Ectodermal cell (in vitro differentiated cells): ENCODE measurements at regions not wholly inside any gene's neighbourhood (a gene's known extent, or its start where the extent isn't known, plus 50 kb on each side); places are given as distances from the start of the nearest gene placed in this dataset.

Source experiments
- H3K27ac ChIP-seq: 2 replicates; pipeline ENCODE4 v1.7.0; 2013; ENCODE audit warnings: mild to moderate bottlenecking, low read depth, low read length; ENCODE audit not compliant: insufficient read depth, poor library complexity, severe bottlenecking
- H3K27me3 ChIP-seq: 2 replicates; pipeline ENCODE4 v1.7.0; 2013; ENCODE audit warnings: mild to moderate bottlenecking, low read length; ENCODE audit not compliant: insufficient read depth, control insufficient read depth, poor library complexity, severe bottlenecking
- H3K36me3 ChIP-seq: one replicate; pipeline ENCODE4 v1.7.0; 2013; ENCODE audit warnings: low read length; ENCODE audit not compliant: control insufficient read depth, insufficient read depth
- H3K4me1 ChIP-seq: one replicate; pipeline ENCODE4 v1.7.0; 2013; ENCODE audit warnings: low read length; ENCODE audit not compliant: control insufficient read depth, insufficient read depth
- H3K4me3 ChIP-seq: 2 replicates; pipeline ENCODE4 v1.7.0; 2013; ENCODE audit warnings: low read depth, low read length, control low read depth; ENCODE audit not compliant: insufficient read depth
- H3K9me3 ChIP-seq: 2 replicates; pipeline ENCODE4 v1.7.0; 2013; ENCODE audit warnings: mild to moderate bottlenecking, low read length, moderate library complexity; ENCODE audit not compliant: control insufficient read depth
- WGBS, 2 experiments: methylation state at CpG; one replicate each; pipeline ENCODE4 v1.1.7; 2013; ENCODE audit warnings: missing lambda C conversion rate in 2 of 2; 5-methylcytosine and 5-hydroxymethylcytosine counted together

DNA sequence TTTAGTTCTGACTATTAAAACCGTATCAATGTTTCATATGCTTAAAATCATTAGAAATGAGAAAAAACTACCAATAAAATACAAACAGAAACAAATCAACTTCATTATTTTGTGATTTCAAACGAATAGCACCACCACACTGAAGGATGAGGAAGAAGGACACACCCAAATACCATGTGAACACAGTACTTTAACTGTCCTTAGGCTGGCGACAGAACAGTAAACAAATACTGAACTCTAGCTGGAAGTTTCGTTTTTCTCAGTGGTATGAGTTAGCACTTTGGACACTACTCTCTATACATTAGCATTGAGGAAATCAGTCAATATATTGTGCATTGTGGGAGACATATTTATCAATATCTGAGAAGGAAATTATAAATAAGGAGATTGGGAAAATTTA, 202.4 kb upstream of the AGAP1 start:
- no peaks in the 10 kb centered on the region for H3K36me3 ChIP-seq
- no peak overlapping the region for H3K4me3 ChIP-seq
- no peak overlapping the region for H3K27ac ChIP-seq
- no peaks in the 10 kb centered on the region for H3K27me3 ChIP-seq
- no peaks in the 10 kb centered on the region for H3K4me1 ChIP-seq
- H3K9me3 ChIP-seq: no peaks in the 10 kb centered on the region
- 80 to 91% methylated on average over 3 to 4 of the region's 4 CpGs for WGBS, 2 experiments

DNA sequence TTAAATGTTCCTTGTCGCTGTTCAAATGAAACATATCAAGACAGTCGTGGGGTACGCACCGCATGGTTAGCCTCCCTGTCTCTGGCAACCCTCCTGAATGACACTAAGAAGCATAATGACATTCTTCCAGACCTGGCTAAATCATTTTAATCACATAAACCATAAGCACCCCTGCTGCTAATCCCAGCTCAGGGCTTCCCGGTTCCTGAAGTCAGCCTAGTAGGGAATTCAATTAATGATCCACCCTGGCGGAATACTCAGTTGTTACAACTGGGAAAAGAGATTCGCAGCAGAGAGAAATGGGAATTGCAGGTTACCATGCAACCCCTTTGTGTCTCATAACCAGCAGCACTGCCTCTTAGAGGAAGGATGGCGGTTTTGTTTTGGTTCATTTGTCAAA, 200.8 kb upstream of the AGAP1 start:
- Histone ChIP-seq H3K4me3 (no peak overlapping the region), H3K36me3 (no peaks in the 10 kb centered on the region), H3K4me1 (no peaks in the 10 kb centered on the region), H3K27me3 (no peaks in the 10 kb centered on the region), H3K9me3 (no peaks in the 10 kb centered on the region), H3K27ac (no peak overlapping the region)
- WGBS, 2 experiments: 93 to 96% methylated on average over 8 of the region's 8 CpGs

DNA sequence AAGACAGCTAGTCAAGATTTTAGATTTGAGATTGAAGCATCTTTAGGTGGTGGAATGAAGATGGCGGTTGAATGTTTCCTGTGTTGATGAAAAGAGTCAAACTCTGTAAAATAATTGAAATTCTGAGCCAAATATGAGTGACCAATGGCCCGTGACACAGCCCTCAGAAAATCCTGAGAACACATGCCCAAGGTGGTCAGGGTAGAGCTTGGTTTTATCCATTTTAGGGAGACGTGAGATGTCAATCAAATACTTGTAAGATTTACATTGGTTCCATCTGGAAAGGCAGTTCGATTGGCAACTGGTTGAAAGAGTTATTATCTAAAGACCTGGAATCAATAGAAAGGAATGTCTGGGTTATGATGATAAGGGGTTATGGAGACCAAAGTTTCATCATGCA, 198.0 kb upstream of the AGAP1 start:
- Histone ChIP-seq H3K4me1 (no peaks in the 10 kb centered on the region), H3K9me3 (no peaks in the 10 kb centered on the region), H3K27ac (no peak overlapping the region), H3K27me3 (no peaks in the 10 kb centered on the region), H3K4me3 (no peak overlapping the region), H3K36me3 (no peaks in the 10 kb centered on the region)
- 92 to 94% methylated on average over 4 of the region's 4 CpGs for WGBS, 2 experiments

DNA sequence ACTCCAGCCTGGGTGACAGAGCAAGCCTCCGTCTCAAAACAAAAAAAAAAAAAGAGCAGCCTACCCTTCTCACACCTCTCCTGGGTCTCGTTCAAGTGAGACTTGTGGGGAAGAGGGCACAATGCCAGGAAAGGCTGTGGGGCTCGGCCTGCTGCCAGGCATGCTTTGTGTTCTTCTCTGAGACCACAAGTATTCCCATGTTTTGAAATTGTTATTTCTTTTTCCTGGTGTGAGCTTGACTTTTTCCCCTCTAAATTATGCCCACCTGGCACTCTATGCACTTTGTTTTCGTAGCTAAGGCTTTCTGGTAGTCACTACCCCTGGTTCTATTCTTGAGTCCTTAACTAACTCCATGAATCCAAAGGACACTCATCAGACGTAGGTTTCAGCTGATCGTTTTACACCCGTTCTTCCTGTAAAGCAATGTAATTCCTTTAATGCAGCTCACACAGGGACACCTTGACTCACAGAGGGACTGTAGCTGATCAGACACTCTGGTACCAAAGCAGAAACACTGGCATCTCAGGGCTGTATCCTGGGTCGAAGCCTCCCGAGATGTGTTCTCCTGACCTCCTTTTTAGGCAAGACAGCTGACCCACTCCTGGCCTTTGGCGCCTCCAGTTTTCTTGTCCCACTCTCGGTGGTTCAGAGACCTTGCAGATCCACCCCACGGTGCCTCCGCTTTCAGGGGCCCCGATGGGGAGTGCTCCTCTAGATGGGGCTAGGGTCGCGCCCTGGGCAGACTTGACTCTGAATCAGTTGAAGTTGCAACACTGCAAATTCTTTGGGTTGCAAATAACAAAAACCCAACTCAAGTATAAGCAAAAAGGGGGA, 193.3 kb upstream of the AGAP1 start:
- H3K27ac ChIP-seq: no peak overlapping the region
- H3K4me3 ChIP-seq: no peak overlapping the region
- H3K27me3 ChIP-seq: no peaks in the 10 kb centered on the region
- no peaks in the 10 kb centered on the region for H3K9me3 ChIP-seq
- no peaks in the 10 kb centered on the region for H3K4me1 ChIP-seq
- H3K36me3 ChIP-seq: no peaks in the 10 kb centered on the region
- WGBS, 2 experiments: 91 to 92% methylated on average over 16 of the region's 16 CpGs

DNA sequence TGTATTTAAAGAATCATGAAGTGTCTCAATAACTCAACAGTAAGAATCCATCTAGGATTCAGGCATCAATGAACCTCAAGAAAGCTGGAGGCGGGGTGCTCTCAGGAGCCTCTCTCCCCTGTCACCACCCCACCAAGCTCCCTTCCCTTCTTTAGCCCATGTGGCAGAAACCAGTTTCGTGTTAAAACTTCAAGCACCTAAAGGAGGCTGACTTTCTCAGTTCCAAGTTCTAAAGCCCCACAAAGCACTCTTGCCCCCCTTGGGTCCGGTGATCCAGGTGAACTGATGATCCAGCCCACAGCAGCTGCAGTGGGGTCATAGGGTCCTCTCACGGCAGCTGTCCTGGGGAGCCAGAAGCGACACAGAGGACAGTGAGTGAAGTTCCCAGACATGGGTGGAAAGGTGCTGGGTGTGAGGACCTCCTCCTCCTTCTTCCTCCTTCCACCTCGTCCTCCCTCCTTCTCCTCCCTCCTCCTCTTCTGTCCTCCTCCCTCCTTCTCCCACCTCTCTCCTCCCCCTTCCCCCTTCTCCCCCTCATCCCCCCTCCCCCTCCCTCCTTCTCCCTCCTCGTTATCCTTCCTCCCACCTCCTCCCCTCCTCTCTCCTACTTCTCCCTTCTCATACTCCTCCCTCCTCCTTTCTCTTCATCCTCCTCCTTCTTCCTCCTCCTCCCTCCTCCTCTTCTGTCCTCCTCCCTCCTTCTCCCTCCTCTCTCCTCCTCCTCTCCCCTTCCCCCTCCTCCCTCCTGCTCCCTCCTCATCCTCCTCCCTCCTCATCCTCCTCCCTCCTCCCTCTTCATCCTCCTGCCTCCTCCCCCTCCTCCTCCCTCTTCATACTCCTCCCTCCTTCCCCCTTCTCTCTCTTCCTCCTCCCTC, 192.4 kb upstream of the AGAP1 start:
- Histone ChIP-seq H3K27ac (no peak overlapping the region), H3K36me3 (no peaks in the 10 kb centered on the region), H3K9me3 (no peaks in the 10 kb centered on the region), H3K27me3 (no peaks in the 10 kb centered on the region), H3K4me1 (no peaks in the 10 kb centered on the region), H3K4me3 (no peak overlapping the region)
- WGBS, 2 experiments: 89% methylated on average over 7 of the region's 7 CpGs

DNA sequence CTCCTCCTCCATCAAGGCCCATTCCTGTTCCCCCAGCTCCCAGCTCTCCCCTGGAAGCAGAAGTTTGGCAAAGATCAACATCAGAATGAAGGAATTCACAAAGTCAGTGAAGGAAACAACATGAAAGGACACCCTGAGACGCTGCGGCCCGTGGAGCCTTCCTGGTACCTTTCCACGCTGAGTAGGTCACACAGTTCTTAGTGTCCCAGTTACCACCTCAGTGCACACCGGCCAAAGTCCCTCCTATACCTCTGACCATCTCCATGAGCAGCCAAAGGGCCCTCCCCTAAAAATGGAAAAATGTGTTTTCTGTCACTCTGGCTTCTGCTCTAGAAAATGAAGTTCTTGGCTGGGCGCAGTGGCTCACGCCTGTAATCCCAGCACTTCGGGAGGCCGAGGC, 191.6 kb upstream of the AGAP1 start:
- no peak overlapping the region for H3K4me3 ChIP-seq
- no peaks in the 10 kb centered on the region for H3K4me1 ChIP-seq
- no peaks in the 10 kb centered on the region for H3K9me3 ChIP-seq
- H3K36me3 ChIP-seq: no peaks in the 10 kb centered on the region
- 91 to 93% methylated on average over 9 of the region's 9 CpGs for WGBS, 2 experiments
- no peaks in the 10 kb centered on the region for H3K27me3 ChIP-seq
- no peak overlapping the region for H3K27ac ChIP-seq

DNA sequence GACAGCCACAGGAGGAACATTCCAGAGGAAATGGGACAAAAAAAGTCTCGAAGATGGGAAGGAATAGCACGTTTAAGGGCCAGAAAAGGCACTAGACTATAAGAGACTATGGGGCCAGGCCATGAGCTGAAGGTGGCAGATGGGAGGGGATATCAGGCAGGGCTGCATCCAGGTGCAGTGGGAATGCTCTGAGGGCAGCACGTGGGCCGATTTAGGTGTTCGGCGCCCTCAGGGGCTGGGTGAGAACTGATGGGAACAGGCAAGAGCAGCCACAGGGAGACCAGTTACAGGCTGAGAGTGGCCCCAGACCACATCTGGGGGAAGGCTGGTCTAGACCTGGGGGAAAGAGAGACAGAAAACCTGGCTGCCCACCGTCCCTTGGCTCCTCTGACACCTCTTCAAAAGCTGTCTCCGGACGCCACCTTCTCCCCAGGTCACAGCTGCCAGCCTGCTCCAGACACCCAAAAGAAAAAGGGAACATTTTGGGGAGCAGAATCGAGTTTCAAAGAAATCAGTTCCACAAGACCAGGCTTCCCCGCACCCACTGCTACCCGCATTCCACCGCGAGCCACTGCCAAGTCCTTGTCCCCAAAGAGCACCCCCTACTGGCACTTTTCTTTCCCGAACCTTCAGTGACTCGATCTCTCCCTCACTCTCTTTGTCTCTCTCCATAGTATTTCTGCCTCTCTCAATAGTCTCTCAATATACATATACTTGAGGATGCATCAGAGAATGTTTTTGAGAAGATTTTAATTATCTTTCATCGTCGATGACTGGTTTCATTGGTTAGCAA, 190.1 kb upstream of the AGAP1 start:
- no peaks in the 10 kb centered on the region for H3K36me3 ChIP-seq
- H3K4me3 ChIP-seq: no peak overlapping the region
- H3K27ac ChIP-seq: no peak overlapping the region
- no peaks in the 10 kb centered on the region for H3K9me3 ChIP-seq
- 88 to 93% methylated on average over 18 of the region's 18 CpGs for whole genome bisulfite sequencing, 2 experiments
- no peaks in the 10 kb centered on the region for H3K27me3 ChIP-seq
- H3K4me1 ChIP-seq: no peaks in the 10 kb centered on the region

DNA sequence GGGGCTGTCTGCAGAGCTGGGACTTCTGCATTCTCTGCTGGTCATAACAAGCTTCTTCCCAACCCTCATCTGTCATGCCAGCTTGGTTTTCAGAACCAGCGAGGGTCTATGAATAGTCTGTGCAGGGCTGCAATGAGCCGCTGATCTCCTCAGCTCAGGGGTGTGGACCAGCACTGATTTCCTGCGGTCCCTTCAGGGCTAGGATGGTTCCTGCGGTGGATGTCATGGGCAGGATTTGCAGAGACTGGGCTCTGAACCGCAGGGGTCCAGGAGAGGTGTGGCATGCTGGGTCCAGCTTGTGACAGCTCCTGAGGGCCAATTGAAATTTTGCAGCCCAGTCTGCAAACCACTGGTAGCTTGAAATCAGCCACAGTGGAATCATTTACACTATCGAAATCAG, 188.2 kb upstream of the AGAP1 start:
- Histone ChIP-seq H3K4me3 (no peak overlapping the region), H3K27me3 (no peaks in the 10 kb centered on the region), H3K9me3 (no peaks in the 10 kb centered on the region), H3K27ac (no peak overlapping the region), H3K4me1 (no peaks in the 10 kb centered on the region), H3K36me3 (no peaks in the 10 kb centered on the region)
- WGBS, 2 experiments: 91 to 93% methylated on average over 6 of the region's 6 CpGs

DNA sequence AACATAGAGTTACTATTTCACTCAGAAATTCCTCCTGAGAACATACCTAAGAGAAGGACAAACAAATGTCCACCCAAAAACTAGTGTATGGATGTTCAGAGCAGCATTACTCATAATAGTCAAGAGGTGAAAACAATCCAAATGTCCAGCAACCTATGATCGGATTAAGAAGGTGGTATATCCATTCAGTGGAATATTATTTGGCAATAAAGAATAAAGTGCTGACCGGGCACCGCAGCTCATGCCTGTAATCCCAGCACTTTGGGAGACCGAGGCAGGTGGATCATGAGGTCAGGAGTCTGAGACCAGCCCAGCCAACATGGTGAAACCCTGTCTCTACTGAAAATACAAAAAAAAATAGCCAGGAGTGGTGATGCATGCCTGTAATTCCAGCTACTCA, 182.8 kb upstream of the AGAP1 start:
- H3K36me3 ChIP-seq: no peaks in the 10 kb centered on the region
- no peaks in the 10 kb centered on the region for H3K27me3 ChIP-seq
- H3K4me1 ChIP-seq: no peaks in the 10 kb centered on the region
- 90 to 95% methylated on average over 4 of the region's 4 CpGs for WGBS, 2 experiments
- H3K27ac ChIP-seq: no peak overlapping the region
- H3K9me3 ChIP-seq: no peaks in the 10 kb centered on the region
- no peak overlapping the region for H3K4me3 ChIP-seq

DNA sequence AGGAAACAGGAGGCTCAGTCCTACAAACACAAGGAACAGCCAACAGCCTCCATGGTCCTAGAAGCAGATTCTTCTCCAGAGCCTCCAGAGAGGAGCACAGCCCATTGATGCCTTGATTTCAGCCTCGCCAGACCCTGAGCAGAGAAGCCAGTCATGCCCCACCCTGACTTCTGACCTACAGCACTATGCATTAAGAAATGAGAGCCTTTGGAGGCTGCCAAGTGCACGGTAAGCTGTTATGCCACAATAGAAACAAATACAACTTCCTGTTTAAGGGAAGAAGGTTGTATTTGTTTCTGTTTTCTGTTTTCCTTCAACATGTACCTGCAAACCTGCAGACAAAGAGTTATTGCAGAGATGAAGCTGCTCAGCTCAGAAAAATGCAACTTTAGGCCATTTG, 181.3 kb upstream of the AGAP1 start:
- Histone ChIP-seq H3K27me3 (no peaks in the 10 kb centered on the region), H3K4me3 (no peak overlapping the region), H3K9me3 (no peaks in the 10 kb centered on the region), H3K27ac (no peak overlapping the region), H3K36me3 (no peaks in the 10 kb centered on the region), H3K4me1 (no peaks in the 10 kb centered on the region)
- 96% methylated on average over 2 of the region's 2 CpGs for WGBS, 2 experiments
